Fibroblast of lung (primary cell): ENCODE measurements at regions not wholly inside any gene's neighbourhood (a gene's known extent, or its start where the extent isn't known, plus 50 kb on each side); places are given as distances from the start of the nearest gene placed in this dataset.

Experiments used
- CTCF ChIP-seq, 2 donors: IDR thresholded peaks in 1 of 2; conservative IDR thresholded peaks in 1 of 2; 1 replicate in 1 of 2; 2 replicates in 1 of 2; pipeline ENCODE4 v1.5.1; 2011 to 2012; ENCODE audit warnings: low read length in 2 of 2, control low read depth in 1 of 2, inconsistent platforms in 1 of 2, low read depth in 1 of 2, mild to moderate bottlenecking in 1 of 2
- EZH2 ChIP-seq: IDR thresholded peaks from 2 replicates; pipeline ENCODE4 v1.5.1; 2012; ENCODE audit warnings: low read length, control low read depth, mild to moderate bottlenecking; ENCODE audit errors: missing control alignments

GRCh38 chr18:70461323-70462077 lies 172.7 kb downstream of the SOCS6 start:
- TF ChIP-seq EZH2, result no peak
- no peak for TF ChIP-seq CTCF (conservative IDR thresholded peaks at IDR 0.05 in 1 of 2, IDR thresholded peaks at IDR 0.05 in 1 of 2; ENCODE audit: low read depth in 1 of 2, low read length in 2 of 2)
